ENCODE measurements at regions not wholly inside any gene's neighbourhood (a gene's known extent, or its start where the extent isn't known, plus 50 kb on each side); places are given as distances from the start of the nearest gene placed in this dataset.
A peak's percentile ranks its signal among the peaks of the same experiment; 100 is the strongest.

DNA sequence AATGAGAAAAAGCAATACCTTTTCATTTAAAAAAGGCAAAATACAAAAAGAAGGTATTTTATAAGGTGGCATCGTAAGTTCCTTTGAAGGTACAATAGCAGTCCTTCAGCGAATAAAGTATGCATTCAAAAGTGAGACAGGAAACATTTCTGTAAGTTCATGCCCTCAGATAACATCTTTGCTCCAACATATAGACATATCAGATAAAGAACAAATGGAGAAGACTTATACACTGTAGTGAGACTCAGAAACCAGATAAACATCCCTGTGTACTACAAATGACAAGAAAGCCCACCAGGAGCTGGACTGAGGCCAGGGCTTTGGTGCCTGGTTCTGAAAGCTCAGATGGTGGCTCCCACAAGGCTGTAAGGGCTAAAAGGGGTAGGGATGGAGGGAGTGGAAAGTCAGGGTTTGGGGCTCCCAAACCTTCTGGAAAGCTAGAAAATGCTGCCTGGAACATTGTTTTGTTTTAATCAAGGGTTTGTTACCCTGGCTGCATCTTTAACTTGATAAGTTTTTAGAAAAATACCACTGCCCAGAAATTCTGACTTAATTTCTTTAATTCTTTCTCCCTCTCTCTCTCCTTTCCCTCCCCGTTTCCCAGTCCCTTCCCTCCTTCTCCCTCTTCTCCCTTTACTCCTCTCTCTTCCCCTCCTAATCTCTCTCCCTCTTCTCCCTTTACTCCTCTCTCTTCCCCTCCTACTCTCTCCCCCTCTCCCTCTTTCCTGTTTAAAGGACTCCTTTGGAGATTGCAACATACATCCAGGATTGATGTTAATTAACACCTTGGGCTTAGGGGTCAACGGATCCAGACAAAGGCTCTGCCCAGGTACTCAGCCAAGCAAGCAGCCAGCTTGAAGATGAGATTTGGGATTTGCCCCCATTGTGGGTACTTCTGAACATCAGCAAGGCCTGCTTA is 126.1 kb downstream of the AQP9 start:
- Mint-ChIP-seq H3K9me3 (no peaks in the 10 kb centered on the region), H3K36me3 (no peaks in the 10 kb centered on the region), H3K27ac (no peak overlapping the region)
- DNase-seq (ENCODE audit: low spot score in 2 of 2): no peak
- no peak for ATAC-seq

DNA sequence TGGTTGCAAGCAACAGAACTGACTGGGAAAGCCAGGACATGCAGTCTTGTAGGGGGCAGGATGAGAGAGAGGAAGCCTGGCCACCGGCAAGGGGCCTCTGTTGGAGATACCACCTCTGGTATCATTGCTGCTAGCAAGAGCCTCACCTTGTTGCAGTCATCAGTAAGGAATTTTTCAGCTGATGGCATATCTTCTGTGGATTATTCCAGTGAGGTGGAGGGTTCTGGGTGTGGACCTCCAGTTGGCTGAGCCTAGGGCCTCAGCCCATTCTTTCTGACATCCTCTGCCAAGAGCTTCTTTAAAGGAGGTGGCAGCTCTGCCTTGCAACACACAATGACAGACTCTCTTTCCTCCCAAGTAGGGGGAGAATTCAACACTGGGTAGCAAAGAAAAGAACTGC is 128.9 kb downstream of the AQP9 start:
- Mint-ChIP-seq H3K9me3 (peaks cover 4 to 5% of the 10 kb centered on the region in 2 donors), H3K27ac (no peak overlapping the region), H3K36me3 (peaks cover 10 to 15% of the 10 kb centered on the region in 2 donors)
- no peak for ATAC-seq
- no peak for DNase-seq (ENCODE audit: low spot score in 2 of 2)

DNA sequence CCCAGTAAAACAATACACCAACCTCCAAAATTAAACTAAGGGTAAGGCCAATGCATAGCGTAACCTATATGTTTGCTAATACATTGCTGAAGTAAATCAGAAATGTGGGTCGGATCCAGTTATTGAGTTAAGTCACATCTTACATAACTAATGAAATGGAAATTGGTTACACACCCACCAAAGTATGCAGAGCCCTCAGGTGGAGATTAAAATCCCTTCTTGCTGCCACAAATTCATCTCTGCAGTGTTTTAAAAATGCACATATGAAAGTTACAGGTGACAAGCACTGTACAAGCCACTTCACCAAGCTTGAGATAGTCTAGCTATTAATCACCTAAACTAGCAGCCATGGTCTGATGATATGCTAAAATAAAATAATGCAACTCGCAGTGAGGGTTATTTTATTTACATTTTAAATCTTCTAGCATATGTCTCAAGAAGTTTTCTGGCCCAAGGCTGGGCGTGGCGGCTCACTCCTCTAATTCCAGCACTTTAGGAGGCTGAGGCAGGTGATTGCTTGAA is 130.6 kb downstream of the AQP9 start:
- ATAC-seq: no peak
- H3K36me3 Mint-ChIP-seq: peaks cover 10 to 15% of the 10 kb centered on the region in 2 donors

DNA sequence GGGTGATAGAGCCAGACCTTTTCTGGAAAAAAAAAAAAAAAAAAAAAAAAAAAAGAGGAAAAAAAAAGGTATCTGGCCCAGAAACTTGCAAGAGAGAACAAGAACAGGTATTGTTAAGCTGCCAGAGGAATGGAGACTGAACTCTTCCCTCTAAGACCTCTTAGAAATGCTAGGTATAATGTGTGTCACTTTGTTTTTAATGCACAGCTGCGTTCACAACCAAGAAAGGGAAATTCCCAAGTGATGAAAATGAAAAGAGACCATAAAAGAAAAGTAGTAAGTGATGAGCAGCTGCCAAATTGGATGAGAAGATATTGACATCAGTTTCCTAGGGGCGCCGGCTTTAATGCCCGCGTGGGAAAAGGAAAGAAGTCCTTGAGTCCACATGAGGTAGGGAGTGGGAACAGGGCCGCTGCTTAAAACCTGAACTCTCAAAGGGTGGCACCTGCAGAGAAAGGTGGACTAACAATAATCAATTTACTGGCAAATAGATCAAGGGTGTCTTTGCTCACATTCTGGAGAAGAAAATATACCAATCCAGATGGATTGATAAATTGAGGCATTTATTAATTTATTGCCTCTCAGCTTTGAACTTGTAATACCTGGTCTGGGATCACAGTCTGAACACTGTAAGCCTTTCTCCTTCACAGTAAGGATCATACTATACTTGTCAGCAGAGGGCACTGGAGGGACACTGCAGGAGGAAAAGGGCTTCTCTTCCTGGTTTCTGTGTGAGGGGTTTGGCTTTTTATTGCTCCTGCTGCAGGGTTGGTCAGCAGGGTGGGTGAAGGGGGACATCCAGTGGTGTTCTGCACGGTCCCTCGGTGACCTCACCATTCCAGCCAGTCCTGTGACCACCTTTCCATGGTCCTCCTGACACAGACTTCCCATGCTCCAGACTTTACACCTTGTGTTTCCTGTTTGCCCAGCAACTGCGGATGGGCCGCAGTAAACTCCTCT is 131.6 kb downstream of the AQP9 start:
- Mint-ChIP-seq H3K27ac (peak overlapping the region; percentile 53 to 60), H3K36me3 (peaks cover 10 to 15% of the 10 kb centered on the region in 2 donors), H3K9me3 (peaks cover 4 to 5% of the 10 kb centered on the region in 2 donors)
- ATAC-seq: peak; percentile 45 to 77
- DNase-seq (ENCODE audit: low spot score in 2 of 2): peak in 1 of 2 donors; percentile 25

More for the DNA sequence above, 130.6 kb downstream of the AQP9 start:
- no peak for DNase-seq (ENCODE audit: low spot score in 2 of 2)
- Mint-ChIP-seq H3K9me3 (peaks cover 4 to 5% of the 10 kb centered on the region in 2 donors), H3K27ac (no peak overlapping the region)

DNA sequence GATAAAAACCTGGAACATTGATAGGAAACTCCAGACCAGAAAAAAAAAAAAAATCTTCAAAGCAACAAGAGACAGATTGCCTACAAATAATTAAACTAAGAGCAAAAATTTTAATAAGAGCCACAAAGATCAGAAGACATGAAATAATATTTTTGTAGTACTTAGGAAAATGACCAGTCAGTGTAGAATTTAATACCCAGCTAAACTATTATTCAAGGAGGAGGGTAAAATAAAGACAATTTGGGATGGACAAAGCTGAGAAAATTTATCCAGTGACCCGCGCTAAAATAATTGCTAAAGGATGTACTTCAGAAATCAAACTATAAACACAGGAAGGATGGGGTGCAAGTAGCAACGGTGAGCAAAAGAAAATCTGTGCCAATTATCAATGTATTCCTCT is 133.2 kb downstream of the AQP9 start:
- Mint-ChIP-seq H3K27ac (no peak overlapping the region), H3K36me3 (peaks cover 10 to 15% of the 10 kb centered on the region in 2 donors), H3K9me3 (peaks cover 4 to 5% of the 10 kb centered on the region in 2 donors)
- ATAC-seq: no peak
- DNase-seq (ENCODE audit: low spot score in 2 of 2): no peak

DNA sequence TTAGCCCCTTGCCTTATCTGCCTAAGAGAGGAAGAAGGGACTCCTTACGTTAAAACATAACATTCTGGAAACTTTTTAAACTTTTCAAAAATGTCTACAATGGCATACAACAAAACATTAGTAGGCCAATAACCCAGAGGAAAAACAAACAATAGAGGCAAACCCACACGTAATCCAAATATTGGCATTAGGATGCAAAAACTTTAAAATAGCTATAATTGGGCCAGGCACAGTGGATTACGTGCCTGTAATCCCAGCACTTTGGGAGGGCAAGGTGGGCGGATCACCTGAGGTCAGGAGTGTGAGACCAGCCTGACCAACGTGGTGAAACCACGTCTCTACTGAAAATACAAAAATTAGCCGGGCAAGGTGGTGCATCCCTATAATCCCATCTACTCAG is 134.9 kb downstream of the AQP9 start:
- no peak for DNase-seq (ENCODE audit: low spot score in 2 of 2)
- no peak for ATAC-seq
- peaks cover 4 to 5% of the 10 kb centered on the region in 2 donors for H3K9me3 Mint-ChIP-seq
- peaks cover 10 to 15% of the 10 kb centered on the region in 2 donors for H3K36me3 Mint-ChIP-seq
- H3K27ac Mint-ChIP-seq: no peak overlapping the region

DNA sequence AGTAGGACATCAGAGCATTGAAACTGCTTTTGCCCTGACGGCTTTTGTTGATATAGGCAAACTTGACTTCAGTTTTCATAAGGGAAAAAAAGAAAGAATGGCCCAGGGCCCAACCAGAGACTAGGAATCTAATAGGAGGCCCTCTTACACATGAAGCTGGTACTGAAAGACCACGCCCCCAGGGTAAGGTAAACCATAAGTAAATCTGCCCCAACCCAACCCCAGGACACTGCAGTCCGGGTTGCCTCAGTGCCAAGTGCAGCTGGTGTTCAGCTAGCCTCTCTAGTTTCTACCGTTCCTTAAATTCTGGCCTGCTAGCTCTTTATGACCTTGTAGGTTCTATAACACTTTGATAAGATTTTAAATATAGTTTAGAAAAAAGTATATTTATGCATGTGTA is 136.7 kb downstream of the AQP9 start:
- Mint-ChIP-seq H3K36me3 (peaks cover 10 to 15% of the 10 kb centered on the region in 2 donors), H3K9me3 (peaks cover 4 to 5% of the 10 kb centered on the region in 2 donors), H3K27ac (no peak overlapping the region)
- ATAC-seq (no peak), DNase-seq (ENCODE audit: low spot score in 2 of 2) (no peak)

DNA sequence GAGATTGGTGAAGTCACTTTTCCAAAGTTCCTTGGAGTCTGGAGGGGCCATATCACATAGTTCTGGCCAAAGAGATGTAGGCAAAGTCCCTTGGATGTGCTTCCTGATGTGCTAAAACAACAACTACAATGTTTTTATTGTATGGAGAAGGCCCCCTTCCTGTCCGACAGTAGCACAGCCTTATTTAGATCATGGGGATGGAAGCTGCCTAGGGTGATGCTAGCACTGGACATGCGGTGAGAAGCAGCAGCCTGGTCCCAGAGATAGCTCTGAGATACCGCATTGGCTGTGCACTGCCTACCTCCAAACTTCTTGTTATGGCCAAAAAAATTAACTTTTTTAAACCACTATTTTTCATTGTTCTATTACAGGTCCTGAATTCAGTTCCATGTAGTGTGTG is 137.6 kb downstream of the AQP9 start:
- Mint-ChIP-seq H3K36me3 (peaks cover 10% of the 10 kb centered on the region in 2 donors), H3K27ac (no peak overlapping the region), H3K9me3 (peaks cover 4 to 5% of the 10 kb centered on the region in 2 donors)
- DNase-seq (ENCODE audit: low spot score in 2 of 2) (no peak), ATAC-seq (no peak)

DNA sequence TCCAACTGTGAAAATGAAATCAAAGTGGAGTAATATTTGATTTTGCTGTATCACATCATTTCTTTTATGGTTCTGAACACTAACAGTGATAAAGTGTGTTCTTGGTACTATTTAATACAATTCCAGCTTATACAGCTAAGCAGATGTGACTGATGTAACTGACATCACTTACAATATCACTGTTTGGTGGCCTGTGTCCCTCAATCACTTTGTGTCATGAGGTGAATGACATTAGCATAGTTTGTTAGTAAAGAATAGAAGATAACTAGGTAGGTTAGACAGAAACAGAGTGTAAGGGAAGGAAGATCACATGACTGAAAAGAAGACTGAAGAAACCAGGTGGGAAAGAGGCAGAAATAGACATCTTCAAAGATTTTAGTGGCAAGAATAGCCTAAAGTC is 138.7 kb downstream of the AQP9 start:
- Mint-ChIP-seq H3K9me3 (no peaks in the 10 kb centered on the region), H3K27ac (no peak overlapping the region), H3K36me3 (no peaks in the 10 kb centered on the region)
- no peak for DNase-seq (ENCODE audit: low spot score in 2 of 2)
- ATAC-seq: no peak

DNA sequence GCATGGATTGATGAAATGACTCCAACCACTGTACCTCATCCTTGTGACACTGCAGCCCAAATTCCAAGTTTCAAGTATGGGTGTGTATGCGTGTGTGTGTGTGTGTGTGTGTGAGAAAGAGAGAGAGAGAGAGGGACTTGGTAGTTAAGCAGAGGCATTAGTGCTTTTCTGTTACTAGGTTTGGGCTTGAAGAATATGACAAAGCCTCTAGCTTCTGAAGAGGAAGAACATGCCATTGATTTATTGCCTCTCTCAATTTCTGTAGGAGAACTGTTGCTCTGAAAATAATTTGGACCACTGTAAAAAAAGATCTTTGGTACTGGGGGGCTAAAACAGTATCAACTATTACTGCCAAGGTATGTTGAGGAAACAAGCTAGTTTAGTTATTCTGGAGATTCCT is 139.2 kb downstream of the AQP9 start:
- Mint-ChIP-seq H3K36me3 (no peaks in the 10 kb centered on the region), H3K9me3 (no peaks in the 10 kb centered on the region), H3K27ac (no peak overlapping the region)
- no peak for ATAC-seq
- DNase-seq (ENCODE audit: low spot score in 2 of 2): no peak

DNA sequence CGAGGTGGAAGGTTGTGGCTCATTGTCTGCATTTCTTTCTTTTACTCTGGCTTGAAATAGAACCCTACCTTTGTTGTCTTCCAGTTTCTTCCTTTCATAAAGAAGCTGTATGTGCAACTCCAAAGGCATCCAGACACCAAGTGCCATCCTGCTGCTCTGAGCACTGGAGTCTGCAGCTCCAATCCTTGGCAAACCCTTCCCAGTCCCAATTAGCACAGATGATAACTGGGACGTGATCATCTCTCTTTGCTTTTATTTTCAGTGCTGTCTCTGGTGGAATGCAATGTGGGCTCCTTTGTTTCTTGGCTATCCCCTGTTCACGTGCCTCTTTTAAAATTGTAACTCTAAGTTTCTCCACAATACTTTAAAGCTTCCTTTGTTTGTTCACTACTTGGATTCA is 140.9 kb downstream of the AQP9 start:
- H3K9me3 Mint-ChIP-seq: no peaks in the 10 kb centered on the region
- ATAC-seq (no peak), DNase-seq (ENCODE audit: low spot score in 2 of 2) (no peak)
- H3K36me3 Mint-ChIP-seq: no peaks in the 10 kb centered on the region
- no peak overlapping the region for H3K27ac Mint-ChIP-seq

DNA sequence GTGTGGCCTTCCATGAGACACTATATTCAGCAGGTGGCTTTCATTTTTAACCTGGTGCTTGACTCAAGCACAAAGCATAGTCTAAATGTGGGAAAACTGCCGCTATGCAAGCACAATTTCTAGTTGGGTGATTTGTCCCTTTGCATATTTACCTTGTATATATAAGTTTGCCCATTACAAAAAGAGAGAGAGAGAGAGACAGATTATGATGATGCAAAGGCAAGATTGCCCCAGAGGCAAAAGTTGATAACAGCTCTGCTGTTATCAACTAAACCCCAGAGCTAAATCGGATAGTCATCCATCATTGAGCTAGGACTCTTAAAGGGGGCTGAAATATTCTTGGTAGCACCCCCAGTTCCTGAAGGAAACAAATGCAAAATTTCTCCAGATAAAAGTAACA is 141.5 kb downstream of the AQP9 start:
- no peak for DNase-seq (ENCODE audit: low spot score in 2 of 2)
- H3K9me3 Mint-ChIP-seq: no peaks in the 10 kb centered on the region
- no peaks in the 10 kb centered on the region for H3K36me3 Mint-ChIP-seq
- no peak overlapping the region for H3K27ac Mint-ChIP-seq
- ATAC-seq: no peak

DNA sequence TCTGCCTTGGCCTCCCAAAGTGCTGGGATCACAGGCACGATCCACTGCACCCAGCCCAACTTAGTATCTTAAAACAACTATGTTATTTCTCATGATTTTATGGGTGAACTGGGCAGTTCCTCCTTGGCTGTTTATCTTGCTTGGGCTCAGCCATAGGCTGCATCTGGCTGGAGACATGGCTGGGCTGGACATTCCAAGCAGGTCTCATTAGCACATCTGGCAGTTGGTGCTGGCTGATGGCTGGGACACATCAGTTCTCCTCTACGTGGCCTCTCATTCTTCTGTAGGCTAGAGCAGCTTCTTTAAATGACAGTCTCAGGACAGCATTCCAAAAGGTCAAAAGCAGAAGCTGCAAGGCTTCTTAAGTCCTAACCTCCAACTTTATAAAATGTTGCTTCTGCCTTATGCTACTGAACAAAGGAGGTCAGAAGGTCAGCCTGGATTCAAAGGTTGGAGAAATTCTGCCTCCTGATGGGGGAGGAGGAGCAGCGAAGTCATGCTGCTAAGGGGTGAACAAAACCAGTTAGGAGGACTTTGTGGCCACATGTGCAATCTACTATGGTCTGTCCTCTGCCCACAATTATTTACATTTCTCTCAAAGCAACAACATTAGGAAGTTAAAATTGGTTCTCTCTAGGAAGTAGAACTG is 144.0 kb downstream of the AQP9 start:
- no peak for ATAC-seq
- Mint-ChIP-seq H3K27ac (no peak overlapping the region), H3K36me3 (no peaks in the 10 kb centered on the region), H3K9me3 (no peaks in the 10 kb centered on the region)
- DNase-seq (ENCODE audit: low spot score in 2 of 2): no peak

DNA sequence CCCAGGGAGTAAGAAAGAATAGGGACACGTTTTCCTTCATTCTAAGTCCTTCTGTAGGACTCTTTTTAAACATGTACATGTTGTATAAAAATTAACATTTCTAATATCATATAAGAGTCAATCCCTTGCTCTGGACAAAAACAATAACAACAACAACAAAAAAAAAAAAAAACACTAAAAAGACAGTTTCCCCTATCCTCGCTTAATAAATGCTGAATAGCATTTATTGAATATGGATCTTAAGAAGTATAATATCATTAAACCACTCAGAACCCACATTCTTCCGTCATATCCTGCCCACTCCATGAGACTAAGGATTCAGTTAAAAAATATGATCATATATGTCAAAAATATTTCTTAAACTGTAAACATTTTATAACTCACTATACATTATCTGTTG is 145.1 kb downstream of the AQP9 start:
- DNase-seq (ENCODE audit: low spot score in 2 of 2): no peak
- no peak overlapping the region for H3K27ac Mint-ChIP-seq
- ATAC-seq: no peak
- no peaks in the 10 kb centered on the region for H3K9me3 Mint-ChIP-seq
- H3K36me3 Mint-ChIP-seq: no peaks in the 10 kb centered on the region

DNA sequence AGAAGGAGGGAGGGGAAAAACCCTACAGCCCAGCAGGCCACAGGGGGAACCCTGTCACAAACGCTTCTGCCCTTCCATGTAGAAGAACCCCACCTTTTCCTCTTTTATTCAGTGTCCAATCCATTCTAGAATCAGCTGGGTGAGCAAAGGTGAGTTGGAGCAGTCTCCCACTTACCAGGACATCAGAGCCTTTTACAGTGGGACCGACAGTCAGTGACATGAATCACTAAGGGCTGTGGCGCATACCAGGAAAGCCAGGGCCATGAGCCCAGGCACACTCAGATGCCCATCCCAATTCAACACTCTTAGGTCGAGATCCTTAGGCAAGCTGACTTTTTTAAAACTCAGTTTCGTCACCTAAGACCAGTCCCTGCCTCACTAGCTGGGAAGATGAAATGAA is 146.1 kb downstream of the AQP9 start:
- Mint-ChIP-seq H3K36me3 (no peaks in the 10 kb centered on the region), H3K27ac (no peak overlapping the region), H3K9me3 (no peaks in the 10 kb centered on the region)
- DNase-seq (ENCODE audit: low spot score in 2 of 2) (no peak), ATAC-seq (no peak)

DNA sequence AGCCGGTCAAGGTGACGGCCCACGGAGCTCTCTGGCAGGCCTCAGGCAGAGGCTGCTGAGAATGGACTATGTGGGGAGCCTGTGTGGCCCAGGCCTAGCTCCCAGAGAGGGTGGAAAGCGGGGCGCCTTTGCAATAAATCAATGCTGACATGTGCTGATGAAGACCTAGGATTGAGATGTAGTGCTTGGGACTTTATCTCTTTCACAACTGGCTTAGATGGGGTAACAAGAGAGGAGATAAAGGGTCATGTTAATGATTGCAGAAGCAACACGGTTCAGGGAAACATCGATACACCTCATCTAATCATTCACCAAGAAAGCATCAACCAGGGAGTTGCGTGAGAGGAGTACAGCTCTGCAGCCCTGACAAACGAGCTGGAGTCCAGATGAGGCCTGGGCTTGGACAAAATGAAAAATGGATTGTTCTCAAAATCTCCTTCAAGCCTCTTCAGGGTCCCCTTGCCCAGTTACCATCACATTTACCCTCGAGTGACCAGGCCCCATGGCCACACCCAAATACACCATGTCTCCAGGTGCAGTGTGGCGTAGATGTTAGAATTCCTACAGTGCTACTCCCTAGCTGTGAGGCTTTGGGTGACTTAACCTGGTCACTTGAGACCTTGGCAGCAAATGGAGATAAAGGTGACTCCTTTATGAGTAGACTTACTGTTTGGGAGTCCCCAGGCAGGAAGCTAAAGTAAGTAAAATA is 146.4 kb upstream of the LIPC start:
- ATAC-seq (no peak), DNase-seq (ENCODE audit: low spot score in 2 of 2) (no peak)
- Mint-ChIP-seq H3K27ac (peak overlapping the region in 1 of 2 donors; percentile 57), H3K36me3 (no peaks in the 10 kb centered on the region), H3K9me3 (no peaks in the 10 kb centered on the region)
